K562 (cell line): ENCODE measurements at regions not wholly inside any gene's neighbourhood (a gene's known extent, or its start where the extent isn't known, plus 50 kb on each side); places are given as distances from the start of the nearest gene placed in this dataset.

Source experiments
- ARID3B ChIP-seq: fragments of 250-450 bp; sonication (Bioruptor Pico); IDR thresholded peaks from 2 replicates; pipeline ENCODE4 v1.4.0; 2020; ENCODE audit warnings: borderline replicate concordance
- CCNT2 ChIP-seq: IDR thresholded peaks from 2 replicates; pipeline ENCODE4 v1.6.1; 2011; ENCODE audit warnings: borderline replicate concordance, low read depth, mild to moderate bottlenecking, moderate library complexity, mixed read lengths, low read length; ENCODE audit not compliant: insufficient read length; ENCODE audit errors: extremely low read depth
- CHCHD3 ChIP-seq: fragments of 250-450 bp; sonication (Bioruptor Pico); IDR thresholded peaks from 2 replicates; pipeline ENCODE4 v2.1.2; 2022; ENCODE audit warnings: mild to moderate bottlenecking
- ESRRB ChIP-seq: fragments of 250-450 bp; sonication (Bioruptor Pico); IDR thresholded peaks from 2 replicates; pipeline ENCODE4 v1.5.0; 2020; ENCODE audit warnings: mild to moderate bottlenecking, moderate library complexity, borderline replicate concordance
- MCM7 ChIP-seq, 2 experiments: fragments of 450-650 bp; IDR thresholded peaks; 2 replicates each; pipeline ENCODE4 v1.6.1; 2016 to 2018
- ZBTB5 ChIP-seq: fragments of 450-650 bp; IDR thresholded peaks from 2 replicates; pipeline ENCODE4 v1.6.1; 2017; ENCODE audit warnings: antibody characterized with exemption
- ZNF561 ChIP-seq: fragments of 450-650 bp; formaldehyde crosslinking; conservative IDR thresholded peaks from 2 replicates; pipeline ENCODE4 v1.4.0; 2020; ENCODE audit warnings: mild to moderate bottlenecking, moderate library complexity
- ZSCAN29 ChIP-seq: fragments of 450-650 bp; IDR thresholded peaks from 2 replicates; pipeline ENCODE4 v1.6.1; 2017
- TF ChIP-seq, protein P1 (sequence below): fragments of 250-450 bp; sonication (Bioruptor Pico); IDR thresholded peaks from 2 replicates; pipeline ENCODE4 v1.5.0; 2020; ENCODE audit warnings: mild to moderate bottlenecking
- TF ChIP-seq, protein P2 (sequence below), 2 experiments: IDR thresholded peaks; 2 replicates each; pipeline ENCODE4 v1.6.1; 2011; ENCODE audit warnings: borderline replicate concordance in 1 of 2, control low read depth in 1 of 2, low read depth in 1 of 2, low read length in 1 of 2, mild to moderate bottlenecking in 1 of 2, mixed read lengths in 1 of 2, moderate library complexity in 1 of 2; ENCODE audit not compliant: insufficient read depth in 1 of 2, insufficient read length in 1 of 2, poor library complexity in 1 of 2, severe bottlenecking in 1 of 2; ENCODE audit errors: extremely low read depth in 1 of 2

DNA sequence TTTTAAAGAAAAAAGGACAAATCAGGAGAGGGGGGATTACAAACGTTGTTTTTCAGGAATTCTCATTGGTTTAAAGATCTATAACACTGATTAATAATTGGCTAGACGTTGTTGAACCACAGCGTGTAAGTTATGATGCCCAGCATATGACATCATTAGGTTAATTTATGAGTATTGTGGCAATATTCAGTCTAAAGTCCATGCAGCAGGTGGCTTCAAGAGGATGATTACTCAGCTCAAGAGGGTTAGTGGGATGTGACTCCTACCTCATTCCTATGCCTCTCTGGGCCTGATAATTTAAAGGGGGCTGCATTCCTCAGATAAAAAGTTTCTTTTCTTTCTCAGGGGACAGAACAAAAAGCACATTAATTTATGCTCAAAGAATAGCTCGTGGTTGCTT, 1309.0 kb downstream of the EPHA7 start (continued):
- TF ChIP-seq ZBTB5 (no peak), ARID3B (no peak), MCM7 (IDR thresholded peaks at IDR 0.05) (no peak), CCNT2 (no peak), ZNF561 (no peak), CHCHD3 (CRISPR knock-in tag) (no peak), ZSCAN29 (no peak), ESRRB (CRISPR knock-in tag) (no peak)
- TF ChIP-seq, protein P1, sequence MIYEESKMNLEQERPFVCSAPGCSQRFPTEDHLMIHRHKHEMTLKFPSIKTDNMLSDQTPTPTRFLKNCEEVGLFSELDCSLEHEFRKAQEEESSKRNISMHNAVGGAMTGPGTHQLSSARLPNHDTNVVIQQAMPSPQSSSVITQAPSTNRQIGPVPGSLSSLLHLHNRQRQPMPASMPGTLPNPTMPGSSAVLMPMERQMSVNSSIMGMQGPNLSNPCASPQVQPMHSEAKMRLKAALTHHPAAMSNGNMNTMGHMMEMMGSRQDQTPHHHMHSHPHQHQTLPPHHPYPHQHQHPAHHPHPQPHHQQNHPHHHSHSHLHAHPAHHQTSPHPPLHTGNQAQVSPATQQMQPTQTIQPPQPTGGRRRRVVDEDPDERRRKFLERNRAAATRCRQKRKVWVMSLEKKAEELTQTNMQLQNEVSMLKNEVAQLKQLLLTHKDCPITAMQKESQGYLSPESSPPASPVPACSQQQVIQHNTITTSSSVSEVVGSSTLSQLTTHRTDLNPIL (CRISPR knock-in tag): no peak
- TF ChIP-seq, protein P2, sequence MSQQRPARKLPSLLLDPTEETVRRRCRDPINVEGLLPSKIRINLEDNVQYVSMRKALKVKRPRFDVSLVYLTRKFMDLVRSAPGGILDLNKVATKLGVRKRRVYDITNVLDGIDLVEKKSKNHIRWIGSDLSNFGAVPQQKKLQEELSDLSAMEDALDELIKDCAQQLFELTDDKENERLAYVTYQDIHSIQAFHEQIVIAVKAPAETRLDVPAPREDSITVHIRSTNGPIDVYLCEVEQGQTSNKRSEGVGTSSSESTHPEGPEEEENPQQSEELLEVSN (IDR thresholded peaks at IDR 0.05; ENCODE audit: borderline replicate concordance in 1 of 2, extremely low read depth in 1 of 2, insufficient read depth in 1 of 2, insufficient read length in 1 of 2, low read depth in 1 of 2, low read length in 1 of 2, poor library complexity in 1 of 2, severe bottlenecking in 1 of 2): no peak
